ENCODE measurements at regions not wholly inside any gene's neighbourhood (a gene's known extent, or its start where the extent isn't known, plus 50 kb on each side); places are given as distances from the start of the nearest gene placed in this dataset.

DNA sequence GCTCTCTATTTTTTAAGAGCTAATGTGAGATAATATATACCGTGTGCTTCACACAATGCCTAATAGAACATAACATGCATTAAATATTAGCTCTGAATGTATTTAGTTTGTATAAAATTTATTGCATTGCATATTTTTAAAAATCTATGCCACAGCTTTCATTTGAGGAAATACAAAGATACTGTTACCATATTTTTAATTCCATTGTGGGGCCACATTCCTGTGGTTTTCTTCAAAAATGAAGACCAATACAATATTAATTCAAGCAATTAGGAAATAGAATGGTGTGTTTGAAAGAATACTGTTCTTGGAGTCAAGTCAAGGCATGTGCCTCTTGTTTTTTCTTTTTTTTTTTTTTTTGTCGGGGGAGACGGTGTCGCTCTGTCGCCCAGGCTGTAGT is 95.4 kb upstream of the CADPS start:
- H3K4me3 Mint-ChIP-seq = no peak overlapping the region
- DNase-seq = no peak
- H3K9me3 Mint-ChIP-seq = peaks cover 11% of the 10 kb centered on the region
- TF ChIP-seq CTCF (IDR thresholded peaks at IDR 0.05) = no peak
- H3K27ac Mint-ChIP-seq = no peak overlapping the region
- H3K36me3 Mint-ChIP-seq (ENCODE audit: low read depth) = no peaks in the 10 kb centered on the region
- H3K27me3 Mint-ChIP-seq (ENCODE audit: insufficient read depth) = no peaks in the 10 kb centered on the region
- no peaks in the 10 kb centered on the region for H3K4me1 Mint-ChIP-seq (ENCODE audit: low read depth)

GRCh38 chr3:62975566-62975965 is 100.3 kb upstream of the CADPS start:
- Mint-ChIP-seq H3K4me1 (ENCODE audit: low read depth) (no peaks in the 10 kb centered on the region), H3K27ac (no peak overlapping the region), H3K27me3 (ENCODE audit: insufficient read depth) (no peaks in the 10 kb centered on the region; the same call in 1 of the 2 replicates), H3K9me3 (peaks cover 12% of the 10 kb centered on the region), H3K4me3 (no peak overlapping the region), H3K36me3 (ENCODE audit: low read depth) (no peaks in the 10 kb centered on the region)
- no peak for DNase-seq
- no peak for TF ChIP-seq CTCF (IDR thresholded peaks at IDR 0.05)

GRCh38 chr3:62981962-62982361 is 106.7 kb upstream of the CADPS start:
- peaks cover 2% of the 10 kb centered on the region for H3K27me3 Mint-ChIP-seq (ENCODE audit: insufficient read depth)

GRCh38 chr3:62982795-62983455 is 107.7 kb upstream of the CADPS start:
- no peak overlapping the region for H3K4me3 Mint-ChIP-seq
- no peak for DNase-seq
- H3K9me3 Mint-ChIP-seq = peaks cover 45% of the 10 kb centered on the region
- H3K36me3 Mint-ChIP-seq (ENCODE audit: low read depth) = no peaks in the 10 kb centered on the region; the same call in 1 of the 2 replicates
- H3K27ac Mint-ChIP-seq = no peak overlapping the region
- H3K4me1 Mint-ChIP-seq (ENCODE audit: low read depth) = no peaks in the 10 kb centered on the region
- peaks cover 3% of the 10 kb centered on the region for H3K27me3 Mint-ChIP-seq (ENCODE audit: insufficient read depth)
- TF ChIP-seq CTCF (IDR thresholded peaks at IDR 0.05) = no peak

More at GRCh38 chr3:62981962-62982361, 106.7 kb upstream of the CADPS start:
- H3K9me3 Mint-ChIP-seq = peaks cover 43% of the 10 kb centered on the region
- no peaks in the 10 kb centered on the region for H3K36me3 Mint-ChIP-seq (ENCODE audit: low read depth)
- no peak overlapping the region for H3K4me3 Mint-ChIP-seq
- no peak overlapping the region for H3K27ac Mint-ChIP-seq
- no peak for TF ChIP-seq CTCF (IDR thresholded peaks at IDR 0.05)
- DNase-seq = no peak
- no peaks in the 10 kb centered on the region for H3K4me1 Mint-ChIP-seq (ENCODE audit: low read depth)

- no peak for TF ChIP-seq CTCF (IDR thresholded peaks at IDR 0.05)
- Mint-ChIP-seq H3K36me3 (ENCODE audit: low read depth) (no peaks in the 10 kb centered on the region; the same call in 1 of the 2 replicates), H3K9me3 (peaks cover 39% of the 10 kb centered on the region), H3K27me3 (ENCODE audit: insufficient read depth) (peaks cover 3% of the 10 kb centered on the region; the same call in 1 of the 2 replicates), H3K4me1 (ENCODE audit: low read depth) (no peaks in the 10 kb centered on the region), H3K27ac (no peak overlapping the region), H3K4me3 (no peak overlapping the region)
- DNase-seq = no peak
Observed at GRCh38 chr3:62986061-62986460, 110.8 kb upstream of the CADPS start.

Data from HFFc6 (cell line).